H9 (cell line): ENCODE measurements at regions not wholly inside any gene's neighbourhood (a gene's known extent, or its start where the extent isn't known, plus 50 kb on each side); places are given as distances from the start of the nearest gene placed in this dataset.
"Not testable (repeated sequence)": the region's sequence is repeated elsewhere in the genome, so short reads cannot be mapped to it uniquely, and the experiment has no call there.

Experiments
- DNase-seq: peaks from one replicate; pipeline ENCODE4 v3.0.0-alpha.2; 2017
- H2AFZ ChIP-seq: one replicate; pipeline ENCODE4 v1.6.1; 2013; ENCODE audit warnings: mild to moderate bottlenecking, low read length, control low read depth, moderate library complexity
- H2AK5ac ChIP-seq: 2 replicates; pipeline ENCODE4 v1.6.1; 2013; ENCODE audit warnings: low read length, control low read depth, mixed read lengths; ENCODE audit not compliant: insufficient read length
- H2BK120ac ChIP-seq: one replicate; pipeline ENCODE4 v1.6.1; 2013; ENCODE audit warnings: low read depth, mild to moderate bottlenecking, low read length, control low read depth, inconsistent platforms; ENCODE audit not compliant: poor library complexity, severe bottlenecking
- H2BK12ac ChIP-seq: 2 replicates; pipeline ENCODE4 v1.6.1; 2013; ENCODE audit warnings: low read length, control low read depth, mixed read lengths, low read depth; ENCODE audit not compliant: insufficient read length
- H2BK15ac ChIP-seq: 2 replicates; pipeline ENCODE4 v1.6.1; 2013; ENCODE audit warnings: low read depth, low read length, control low read depth
- H2BK20ac ChIP-seq: one replicate; pipeline ENCODE4 v1.6.1; 2013; ENCODE audit warnings: low read depth, mild to moderate bottlenecking, low read length, control low read depth, inconsistent platforms; ENCODE audit not compliant: poor library complexity, severe bottlenecking
- H2BK5ac ChIP-seq: 2 replicates; pipeline ENCODE4 v1.6.1; 2013; ENCODE audit warnings: low read length, control low read depth, mixed read lengths; ENCODE audit not compliant: insufficient read length
- H3K14ac ChIP-seq: 2 replicates; pipeline ENCODE4 v1.6.1; 2013; ENCODE audit warnings: low read length, control low read depth; ENCODE audit not compliant: insufficient read depth
- H3K18ac ChIP-seq: 2 replicates; pipeline ENCODE4 v1.6.1; 2013; ENCODE audit warnings: low read depth, mild to moderate bottlenecking, mixed read lengths, low read length, control low read depth; ENCODE audit not compliant: insufficient read length
- H3K23ac ChIP-seq: 2 replicates; pipeline ENCODE4 v1.6.1; 2013; ENCODE audit warnings: low read length, control low read depth, mixed read lengths, low read depth; ENCODE audit not compliant: insufficient read length
- H3K23me2 ChIP-seq: 2 replicates; pipeline ENCODE4 v1.6.1; 2013; ENCODE audit warnings: low read depth, mild to moderate bottlenecking, mixed read lengths, low read length, control low read depth; ENCODE audit not compliant: insufficient read length, poor library complexity, severe bottlenecking
- H3K27ac ChIP-seq: 2 replicates; pipeline ENCODE4 v1.5.1; 2013; ENCODE audit warnings: low read length, control low read depth, mixed read lengths, low read depth; ENCODE audit not compliant: insufficient read length
- H3K27me3 ChIP-seq: 2 replicates; pipeline ENCODE4 v1.6.1; 2013; ENCODE audit warnings: low read length, control low read depth, inconsistent platforms; ENCODE audit not compliant: insufficient read depth
- H3K4ac ChIP-seq: 2 replicates; pipeline ENCODE4 v1.6.1; 2013; ENCODE audit warnings: low read depth, mild to moderate bottlenecking, control low read depth, inconsistent platforms, low read length, moderate library complexity
- H3K4me1 ChIP-seq: 2 replicates; pipeline ENCODE4 v1.6.1; 2013; ENCODE audit warnings: low read length, control low read depth, inconsistent platforms; ENCODE audit not compliant: insufficient read depth
- H3K4me2 ChIP-seq: 2 replicates; pipeline ENCODE4 v1.6.1; 2013; ENCODE audit warnings: low read length, control low read depth, mixed read lengths; ENCODE audit not compliant: insufficient read length, insufficient read depth
- H3K56ac ChIP-seq: 2 replicates; pipeline ENCODE4 v1.6.1; 2013; ENCODE audit warnings: low read depth, mild to moderate bottlenecking, mixed read lengths, low read length, control low read depth; ENCODE audit not compliant: insufficient read length
- H3K79me1 ChIP-seq: 2 replicates; pipeline ENCODE4 v1.6.1; 2013; ENCODE audit warnings: low read depth, mild to moderate bottlenecking, moderate library complexity, low read length, control low read depth, inconsistent platforms; ENCODE audit not compliant: insufficient read depth, poor library complexity, severe bottlenecking
- H3K79me2 ChIP-seq: 2 replicates; pipeline ENCODE4 v1.6.1; 2013; ENCODE audit warnings: low read length, control low read depth, inconsistent platforms; ENCODE audit not compliant: insufficient read depth
- H3K9ac ChIP-seq: 2 replicates; pipeline ENCODE4 v1.6.1; 2013; ENCODE audit warnings: low read length, control low read depth, mixed read lengths; ENCODE audit not compliant: insufficient read length; ENCODE audit errors: extremely low read depth
- H3K9me3 ChIP-seq: one replicate; pipeline ENCODE4 v1.6.1; 2013; ENCODE audit warnings: low read depth, low read length, inconsistent platforms; ENCODE audit not compliant: control insufficient read depth
- H3T11ph ChIP-seq: one replicate; pipeline ENCODE4 v1.6.1; 2013; ENCODE audit warnings: mild to moderate bottlenecking, low read length, control low read depth, inconsistent platforms
- H4K20me1 ChIP-seq: one replicate; pipeline ENCODE4 v1.6.1; 2013; ENCODE audit not compliant: control insufficient read depth, insufficient read length, insufficient read depth
- H4K5ac ChIP-seq: 2 replicates; pipeline ENCODE4 v1.6.1; 2013; ENCODE audit warnings: low read depth, mild to moderate bottlenecking, mixed read lengths, low read length, control low read depth; ENCODE audit not compliant: insufficient read length
- H4K8ac ChIP-seq: replicated peaks from 2 replicates; pipeline ENCODE4 v1.6.1; 2013; ENCODE audit warnings: low read length, control low read depth, mixed read lengths, low read depth; ENCODE audit not compliant: insufficient read length
- H4K91ac ChIP-seq: 2 replicates; pipeline ENCODE4 v1.6.1; 2013; ENCODE audit warnings: low read depth, mild to moderate bottlenecking, moderate library complexity, mixed read lengths, low read length, control low read depth; ENCODE audit not compliant: insufficient read length
- H3K27ac Mint-ChIP-seq, 3 experiments: 2 replicates in 2 of 3; 3 replicates in 1 of 3; pipeline ENCODE4 v1.8.0; 2020 to 2021; ENCODE audit warnings: mixed read lengths in 3 of 3, mild to moderate bottlenecking in 1 of 3, moderate library complexity in 1 of 3
- H3K27me3 Mint-ChIP-seq: 2 replicates; pipeline ENCODE4 v1.8.0; 2021; ENCODE audit warnings: low read depth, mild to moderate bottlenecking, moderate library complexity, mixed read lengths
- H3K36me3 Mint-ChIP-seq, 3 experiments: 2 replicates in 2 of 3; 3 replicates in 1 of 3; pipeline ENCODE4 v1.8.0; 2020 to 2021; ENCODE audit warnings: low read depth in 3 of 3, mixed read lengths in 3 of 3; ENCODE audit not compliant: insufficient read depth in 1 of 3
- H3K4me1 Mint-ChIP-seq, 2 experiments: 2 replicates each; pipeline ENCODE4 v1.8.0; 2020; ENCODE audit warnings: mixed read lengths in 2 of 2
- H3K4me3 Mint-ChIP-seq, 2 experiments: 2 replicates in 1 of 2; 3 replicates in 1 of 2; pipeline ENCODE4 v1.8.0; 2020 to 2021; ENCODE audit warnings: mild to moderate bottlenecking in 2 of 2, mixed read lengths in 2 of 2, moderate library complexity in 1 of 2
- H3K9me3 Mint-ChIP-seq, 2 experiments: 2 replicates in 1 of 2; 3 replicates in 1 of 2; pipeline ENCODE4 v1.8.0; 2020; ENCODE audit warnings: mild to moderate bottlenecking in 2 of 2, mixed read lengths in 2 of 2, moderate library complexity in 1 of 2
- WGBS: extraction: QIAGEN DNeasy Blood & Tissue Kit; methylation state at CpG from one replicate; pipeline ENCODE4 v1.1.7; 2013; ENCODE audit warnings: missing lambda C conversion rate, low lambda C conversion rate, mixed read lengths; ENCODE audit not compliant: insufficient read length; ENCODE audit errors: extremely low coverage; 5-methylcytosine and 5-hydroxymethylcytosine counted together
- TF ChIP-seq, protein P1 (sequence below): fragments of 200-600 bp; sonication (generic); conservative IDR thresholded peaks from 3 replicates; pipeline ENCODE4 v1.8.0; 2021; ENCODE audit warnings: antibody characterized with exemption, mild to moderate bottlenecking

GRCh38 chr6:118717106-118717505 lies 65.7 kb upstream of the CEP85L start:
- Histone ChIP-seq H4K91ac (no peak overlapping the region), H2BK15ac (no peak overlapping the region), H2AFZ (no peak overlapping the region), H3K4ac (no peak overlapping the region), H3K23ac (no peak overlapping the region), H2BK12ac (no peak overlapping the region), H4K5ac (no peak overlapping the region), H3K4me1 (no peaks in the 10 kb centered on the region), H2BK20ac (peak overlapping the region; percentile 75), H3K14ac (no peak overlapping the region), H4K8ac (no peak overlapping the region), H3K27ac (no peak overlapping the region), H3T11ph (no peak overlapping the region), H3K27me3 (no peaks in the 10 kb centered on the region), H2BK120ac (no peak overlapping the region), H3K9me3 (no peaks in the 10 kb centered on the region), H3K23me2 (no peaks in the 10 kb centered on the region), H4K20me1 (no peaks in the 10 kb centered on the region), H3K79me1 (no peaks in the 10 kb centered on the region), H3K18ac (no peak overlapping the region), H3K79me2 (no peaks in the 10 kb centered on the region), H3K4me2 (no peak overlapping the region), H3K9ac (no peak overlapping the region), H2AK5ac (no peak overlapping the region), H3K56ac (no peak overlapping the region), H2BK5ac (no peak overlapping the region)
- WGBS = no CpG with 5 or more reads among the region's 13 CpGs
- H3K27ac Mint-ChIP-seq = no peak overlapping the region
- no peak for DNase-seq
- H3K9me3 Mint-ChIP-seq = no peaks in the 10 kb centered on the region
- peaks cover 0 to 4% of the 10 kb centered on the region in 2 experiments; a peak in 1 of 4 replicates for H3K4me1 Mint-ChIP-seq
- TF ChIP-seq, protein P1, sequence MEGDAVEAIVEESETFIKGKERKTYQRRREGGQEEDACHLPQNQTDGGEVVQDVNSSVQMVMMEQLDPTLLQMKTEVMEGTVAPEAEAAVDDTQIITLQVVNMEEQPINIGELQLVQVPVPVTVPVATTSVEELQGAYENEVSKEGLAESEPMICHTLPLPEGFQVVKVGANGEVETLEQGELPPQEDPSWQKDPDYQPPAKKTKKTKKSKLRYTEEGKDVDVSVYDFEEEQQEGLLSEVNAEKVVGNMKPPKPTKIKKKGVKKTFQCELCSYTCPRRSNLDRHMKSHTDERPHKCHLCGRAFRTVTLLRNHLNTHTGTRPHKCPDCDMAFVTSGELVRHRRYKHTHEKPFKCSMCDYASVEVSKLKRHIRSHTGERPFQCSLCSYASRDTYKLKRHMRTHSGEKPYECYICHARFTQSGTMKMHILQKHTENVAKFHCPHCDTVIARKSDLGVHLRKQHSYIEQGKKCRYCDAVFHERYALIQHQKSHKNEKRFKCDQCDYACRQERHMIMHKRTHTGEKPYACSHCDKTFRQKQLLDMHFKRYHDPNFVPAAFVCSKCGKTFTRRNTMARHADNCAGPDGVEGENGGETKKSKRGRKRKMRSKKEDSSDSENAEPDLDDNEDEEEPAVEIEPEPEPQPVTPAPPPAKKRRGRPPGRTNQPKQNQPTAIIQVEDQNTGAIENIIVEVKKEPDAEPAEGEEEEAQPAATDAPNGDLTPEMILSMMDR = no peak
- H3K4me3 Mint-ChIP-seq = no peak overlapping the region
- no peaks in the 10 kb centered on the region for H3K36me3 Mint-ChIP-seq
- peaks cover 3% of the 10 kb centered on the region; the same call in 1 of the 2 replicates for H3K27me3 Mint-ChIP-seq

DNA sequence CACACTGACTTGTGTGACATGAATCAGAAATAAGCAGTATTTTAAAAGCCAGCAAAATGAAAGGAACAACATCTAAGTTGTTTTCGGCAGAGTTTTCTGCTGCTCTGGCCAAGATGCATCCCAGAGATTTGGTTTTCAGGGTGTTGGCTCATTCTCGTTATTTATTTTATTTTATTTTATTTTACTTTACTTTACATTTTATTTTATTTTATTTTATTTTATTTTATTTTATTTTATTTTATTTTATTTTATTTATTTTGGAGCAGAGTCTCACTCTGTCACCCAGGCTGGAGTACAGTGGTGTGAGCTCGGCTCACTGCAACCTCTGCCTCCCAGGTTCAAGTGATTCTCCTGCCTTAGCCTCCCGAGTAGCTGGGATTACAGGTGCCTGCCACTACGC lies 64.5 kb upstream of the CEP85L start:
- H4K8ac ChIP-seq, H3K9me3 Mint-ChIP-seq, H3K4me3 Mint-ChIP-seq, H2BK120ac ChIP-seq, H3K27ac Mint-ChIP-seq, DNase-seq, H3K27ac ChIP-seq, H2BK20ac ChIP-seq, H3K18ac ChIP-seq, H2BK15ac ChIP-seq, H4K20me1 ChIP-seq, H3T11ph ChIP-seq, H3K4me1 ChIP-seq, H3K23me2 ChIP-seq, H3K4ac ChIP-seq, H2BK12ac ChIP-seq, H3K27me3 Mint-ChIP-seq, H3K4me2 ChIP-seq, H3K56ac ChIP-seq, H4K5ac ChIP-seq, H3K9me3 ChIP-seq, H2AK5ac ChIP-seq, H3K79me2 ChIP-seq, H3K4me1 Mint-ChIP-seq, H4K91ac ChIP-seq, H3K14ac ChIP-seq, H3K23ac ChIP-seq, H3K79me1 ChIP-seq, H2BK5ac ChIP-seq, H3K27me3 ChIP-seq, H2AFZ ChIP-seq, H3K9ac ChIP-seq, H3K36me3 Mint-ChIP-seq: not testable (repeated sequence)
- no CpG with 5 or more reads among the region's 5 CpGs for WGBS
